GM04503 (cell line): ENCODE measurements at regions not wholly inside any gene's neighbourhood (a gene's known extent, or its start where the extent isn't known, plus 50 kb on each side); places are given as distances from the start of the nearest gene placed in this dataset.

Experiments
- DNase-seq: peaks from one replicate; pipeline ENCODE4 v3.0.0-alpha.2; 2012; ENCODE audit warnings: low read depth

GRCh38 chr7:54847921-54848320 is 88.9 kb upstream of the SEC61G start:
- DNase-seq, result no peak

- no peak for DNase-seq
These were observed 97.8 kb upstream of the SEC61G start for GRCh38 chr7:54856856-54857255.

- DNase-seq, result no peak
These were observed 98.3 kb upstream of the SEC61G start for GRCh38 chr7:54857294-54857693.

GRCh38 chr7:54858008-54858692 is 99.1 kb upstream of the SEC61G start:
- no peak for DNase-seq

- no peak for DNase-seq
These were observed 100.1 kb upstream of the SEC61G start for GRCh38 chr7:54859066-54859465.

GRCh38 chr7:54859545-54859944 is 100.5 kb upstream of the SEC61G start:
- DNase-seq, result no peak

GRCh38 chr7:54860003-54860775 is 101.2 kb upstream of the SEC61G start:
- no peak for DNase-seq

- no peak for DNase-seq
These were observed 101.8 kb upstream of the SEC61G start for GRCh38 chr7:54860843-54861242.

GRCh38 chr7:54864663-54865062 is 105.7 kb upstream of the SEC61G start:
- DNase-seq, result no peak

- DNase-seq, result no peak
These were observed 110.5 kb upstream of the SEC61G start for GRCh38 chr7:54869523-54869922.

- no peak for DNase-seq
These were observed 115.8 kb upstream of the SEC61G start for GRCh38 chr7:54874804-54875203.

- no peak for DNase-seq
These were observed 118.7 kb upstream of the SEC61G start for GRCh38 chr7:54877683-54878082.

GRCh38 chr7:54878339-54878738 is 119.3 kb upstream of the SEC61G start:
- no peak for DNase-seq

GRCh38 chr7:54879776-54880175 is 120.8 kb upstream of the SEC61G start:
- no peak for DNase-seq

GRCh38 chr7:54880326-54880989 is 121.4 kb upstream of the SEC61G start:
- no peak for DNase-seq

GRCh38 chr7:54881816-54882520 is 123.0 kb upstream of the SEC61G start:
- no peak for DNase-seq

- DNase-seq, result no peak
These were observed 123.7 kb upstream of the SEC61G start for GRCh38 chr7:54882694-54883093.

- no peak for DNase-seq
These were observed 124.6 kb upstream of the SEC61G start for GRCh38 chr7:54883576-54883975.

GRCh38 chr7:54885285-54885684 is 126.3 kb upstream of the SEC61G start:
- DNase-seq, result no peak

- DNase-seq, result no peak
These were observed 129.2 kb upstream of the SEC61G start for GRCh38 chr7:54888067-54888733.

GRCh38 chr7:54888734-54889082 is 129.7 kb upstream of the SEC61G start:
- DNase-seq, result no peak

- DNase-seq, result no peak
These were observed 120.9 kb upstream of the EGFR start for GRCh38 chr7:54897891-54898290.
